ENCODE measurements at regions not wholly inside any gene's neighbourhood (a gene's known extent, or its start where the extent isn't known, plus 50 kb on each side); places are given as distances from the start of the nearest gene placed in this dataset.

GRCh38 chr18:10336749-10337350, 117.6 kb upstream of the APCDD1 start:
- Histone ChIP-seq H3K36me3 (ENCODE audit: control insufficient read depth, insufficient read depth, low read length) (no peaks in the 10 kb centered on the region), H3K4me1 (ENCODE audit: control insufficient read depth, insufficient read depth, low read length) (no peaks in the 10 kb centered on the region), H3K27me3 (ENCODE audit: control insufficient read depth, insufficient read depth, low read length) (no peaks in the 10 kb centered on the region), H3K9me3 (ENCODE audit: control insufficient read depth, insufficient read depth, low read length) (no peaks in the 10 kb centered on the region), H3K27ac (ENCODE audit: low read length) (no peak overlapping the region), H3K4me3 (ENCODE audit: low read length) (no peak overlapping the region)
- WGBS (ENCODE audit: insufficient coverage, insufficient read length), result 100% methylated on average over 1 of the region's 14 CpGs
- no peak for DNase-seq (ENCODE audit: low read depth, low spot score)

- H3K9me3 ChIP-seq (ENCODE audit: control insufficient read depth, insufficient read depth, low read length), result no peaks in the 10 kb centered on the region
- no peaks in the 10 kb centered on the region for H3K36me3 ChIP-seq (ENCODE audit: control insufficient read depth, insufficient read depth, low read length)
- H3K27ac ChIP-seq (ENCODE audit: low read length), result no peak overlapping the region
- no CpG with 5 or more reads among the region's 5 CpGs for WGBS (ENCODE audit: insufficient coverage, insufficient read length)
- H3K27me3 ChIP-seq (ENCODE audit: control insufficient read depth, insufficient read depth, low read length), result no peaks in the 10 kb centered on the region
- H3K4me1 ChIP-seq (ENCODE audit: control insufficient read depth, insufficient read depth, low read length), result no peaks in the 10 kb centered on the region
- no peak for DNase-seq (ENCODE audit: low read depth, low spot score)
- no peak overlapping the region for H3K4me3 ChIP-seq (ENCODE audit: low read length)
Observed at GRCh38 chr18:10340821-10341220, 113.6 kb upstream of the APCDD1 start.

GRCh38 chr18:10343778-10344177, 110.7 kb upstream of the APCDD1 start:
- no peak for DNase-seq (ENCODE audit: low read depth, low spot score)
- H3K9me3 ChIP-seq (ENCODE audit: control insufficient read depth, insufficient read depth, low read length), result no peaks in the 10 kb centered on the region
- no peak overlapping the region for H3K27ac ChIP-seq (ENCODE audit: low read length)
- H3K36me3 ChIP-seq (ENCODE audit: control insufficient read depth, insufficient read depth, low read length), result no peaks in the 10 kb centered on the region
- no peak overlapping the region for H3K4me3 ChIP-seq (ENCODE audit: low read length)
- no peaks in the 10 kb centered on the region for H3K27me3 ChIP-seq (ENCODE audit: control insufficient read depth, insufficient read depth, low read length)
- no peaks in the 10 kb centered on the region for H3K4me1 ChIP-seq (ENCODE audit: control insufficient read depth, insufficient read depth, low read length)
- WGBS (ENCODE audit: insufficient coverage, insufficient read length), result no CpG with 5 or more reads among the region's 11 CpGs

- Histone ChIP-seq H3K36me3 (ENCODE audit: control insufficient read depth, insufficient read depth, low read length) (no peaks in the 10 kb centered on the region), H3K27me3 (ENCODE audit: control insufficient read depth, insufficient read depth, low read length) (no peaks in the 10 kb centered on the region), H3K4me3 (ENCODE audit: low read length) (no peak overlapping the region), H3K9me3 (ENCODE audit: control insufficient read depth, insufficient read depth, low read length) (no peaks in the 10 kb centered on the region), H3K27ac (ENCODE audit: low read length) (no peak overlapping the region), H3K4me1 (ENCODE audit: control insufficient read depth, insufficient read depth, low read length) (no peaks in the 10 kb centered on the region)
- WGBS (ENCODE audit: insufficient coverage, insufficient read length), result no CpG with 5 or more reads among the region's 17 CpGs
- DNase-seq (ENCODE audit: low read depth, low spot score), result no peak
Observed at GRCh38 chr18:10346749-10347415, 107.6 kb upstream of the APCDD1 start.

GRCh38 chr18:10349561-10349960, 104.9 kb upstream of the APCDD1 start:
- Histone ChIP-seq H3K27ac (ENCODE audit: low read length) (no peak overlapping the region), H3K4me3 (ENCODE audit: low read length) (no peak overlapping the region), H3K4me1 (ENCODE audit: control insufficient read depth, insufficient read depth, low read length) (no peaks in the 10 kb centered on the region), H3K27me3 (ENCODE audit: control insufficient read depth, insufficient read depth, low read length) (no peaks in the 10 kb centered on the region), H3K36me3 (ENCODE audit: control insufficient read depth, insufficient read depth, low read length) (no peaks in the 10 kb centered on the region), H3K9me3 (ENCODE audit: control insufficient read depth, insufficient read depth, low read length) (no peaks in the 10 kb centered on the region)
- no peak for DNase-seq (ENCODE audit: low read depth, low spot score)
- WGBS (ENCODE audit: insufficient coverage, insufficient read length), result no CpG with 5 or more reads among the region's 4 CpGs

GRCh38 chr18:10350661-10351060, 103.8 kb upstream of the APCDD1 start:
- no CpG with 5 or more reads among the region's 10 CpGs for WGBS (ENCODE audit: insufficient coverage, insufficient read length)
- no peak for DNase-seq (ENCODE audit: low read depth, low spot score)
- H3K27me3 ChIP-seq (ENCODE audit: control insufficient read depth, insufficient read depth, low read length), result no peaks in the 10 kb centered on the region
- H3K27ac ChIP-seq (ENCODE audit: low read length), result no peak overlapping the region
- H3K36me3 ChIP-seq (ENCODE audit: control insufficient read depth, insufficient read depth, low read length), result no peaks in the 10 kb centered on the region
- no peaks in the 10 kb centered on the region for H3K9me3 ChIP-seq (ENCODE audit: control insufficient read depth, insufficient read depth, low read length)
- no peak overlapping the region for H3K4me3 ChIP-seq (ENCODE audit: low read length)
- H3K4me1 ChIP-seq (ENCODE audit: control insufficient read depth, insufficient read depth, low read length), result no peaks in the 10 kb centered on the region

GRCh38 chr18:10351219-10351818, 103.1 kb upstream of the APCDD1 start:
- DNase-seq (ENCODE audit: low read depth, low spot score), result no peak
- H3K4me3 ChIP-seq (ENCODE audit: low read length), result no peak overlapping the region
- no peaks in the 10 kb centered on the region for H3K9me3 ChIP-seq (ENCODE audit: control insufficient read depth, insufficient read depth, low read length)
- H3K27ac ChIP-seq (ENCODE audit: low read length), result no peak overlapping the region
- H3K27me3 ChIP-seq (ENCODE audit: control insufficient read depth, insufficient read depth, low read length), result no peaks in the 10 kb centered on the region
- H3K36me3 ChIP-seq (ENCODE audit: control insufficient read depth, insufficient read depth, low read length), result no peaks in the 10 kb centered on the region
- no CpG with 5 or more reads among the region's 6 CpGs for WGBS (ENCODE audit: insufficient coverage, insufficient read length)
- no peaks in the 10 kb centered on the region for H3K4me1 ChIP-seq (ENCODE audit: control insufficient read depth, insufficient read depth, low read length)

- Histone ChIP-seq H3K36me3 (ENCODE audit: control insufficient read depth, insufficient read depth, low read length) (no peaks in the 10 kb centered on the region), H3K27ac (ENCODE audit: low read length) (no peak overlapping the region), H3K4me3 (ENCODE audit: low read length) (no peak overlapping the region), H3K9me3 (ENCODE audit: control insufficient read depth, insufficient read depth, low read length) (no peaks in the 10 kb centered on the region), H3K27me3 (ENCODE audit: control insufficient read depth, insufficient read depth, low read length) (no peaks in the 10 kb centered on the region), H3K4me1 (ENCODE audit: control insufficient read depth, insufficient read depth, low read length) (no peaks in the 10 kb centered on the region)
- no peak for DNase-seq (ENCODE audit: low read depth, low spot score)
- no CpG with 5 or more reads among the region's 4 CpGs for WGBS (ENCODE audit: insufficient coverage, insufficient read length)
Observed at GRCh38 chr18:10351858-10352257, 102.6 kb upstream of the APCDD1 start.

GRCh38 chr18:10352671-10353070, 101.8 kb upstream of the APCDD1 start:
- Histone ChIP-seq H3K36me3 (ENCODE audit: control insufficient read depth, insufficient read depth, low read length) (no peaks in the 10 kb centered on the region), H3K27me3 (ENCODE audit: control insufficient read depth, insufficient read depth, low read length) (no peaks in the 10 kb centered on the region), H3K4me1 (ENCODE audit: control insufficient read depth, insufficient read depth, low read length) (no peaks in the 10 kb centered on the region), H3K4me3 (ENCODE audit: low read length) (no peak overlapping the region), H3K9me3 (ENCODE audit: control insufficient read depth, insufficient read depth, low read length) (no peaks in the 10 kb centered on the region), H3K27ac (ENCODE audit: low read length) (no peak overlapping the region)
- WGBS (ENCODE audit: insufficient coverage, insufficient read length), result no CpG with 5 or more reads among the region's 2 CpGs
- DNase-seq (ENCODE audit: low read depth, low spot score), result no peak

GRCh38 chr18:10353791-10354190, 100.6 kb upstream of the APCDD1 start:
- H3K27ac ChIP-seq (ENCODE audit: low read length), result no peak overlapping the region
- no peaks in the 10 kb centered on the region for H3K9me3 ChIP-seq (ENCODE audit: control insufficient read depth, insufficient read depth, low read length)
- H3K4me1 ChIP-seq (ENCODE audit: control insufficient read depth, insufficient read depth, low read length), result no peaks in the 10 kb centered on the region
- H3K36me3 ChIP-seq (ENCODE audit: control insufficient read depth, insufficient read depth, low read length), result no peaks in the 10 kb centered on the region
- H3K4me3 ChIP-seq (ENCODE audit: low read length), result no peak overlapping the region
- WGBS (ENCODE audit: insufficient coverage, insufficient read length), result no CpG with 5 or more reads among the region's 2 CpGs
- no peaks in the 10 kb centered on the region for H3K27me3 ChIP-seq (ENCODE audit: control insufficient read depth, insufficient read depth, low read length)
- no peak for DNase-seq (ENCODE audit: low read depth, low spot score)
